ENCODE measurements at regions not wholly inside any gene's neighbourhood (a gene's known extent, or its start where the extent isn't known, plus 50 kb on each side); places are given as distances from the start of the nearest gene placed in this dataset.

DNA sequence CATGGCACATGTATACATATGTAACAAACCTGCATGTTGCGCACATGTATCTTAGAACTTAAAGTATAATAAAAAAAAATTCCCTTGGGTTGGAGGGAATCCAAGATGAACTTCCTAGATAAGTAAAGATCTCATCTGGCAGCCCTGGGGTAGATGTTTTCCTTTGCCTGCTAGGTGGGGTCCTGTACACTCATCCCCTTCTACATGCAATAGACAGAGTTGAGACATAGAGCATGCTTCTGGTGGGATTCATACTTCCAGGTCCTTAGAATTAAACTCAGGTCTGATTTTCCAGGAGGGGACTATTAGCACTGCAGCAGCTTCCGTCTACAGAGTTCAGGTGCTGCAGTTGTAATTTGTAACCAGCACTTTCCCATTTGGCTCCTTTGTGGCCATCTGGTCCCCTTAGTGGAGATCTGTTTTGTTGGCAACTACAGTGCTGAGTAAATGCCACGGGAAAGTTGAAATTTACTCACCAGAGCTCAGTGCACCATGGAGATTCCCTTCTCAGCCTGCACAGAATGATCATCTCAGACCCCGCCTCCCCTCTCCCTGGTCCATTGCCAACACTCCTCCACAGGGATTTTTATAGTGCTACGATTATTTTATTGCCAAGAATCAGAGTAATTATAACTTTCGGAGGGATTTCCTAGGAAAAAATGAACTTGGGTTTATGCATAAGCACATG, 220.1 kb upstream of the E2F8 start:
- H3K14ac ChIP-seq (ENCODE audit: insufficient read length): no peak overlapping the region
- H3K9me3 ChIP-seq (ENCODE audit: insufficient read depth in 2 of 2, low read depth in 1 of 2, low read length in 1 of 2): no peaks in the 10 kb centered on the region
- no peak overlapping the region for H2BK12ac ChIP-seq (ENCODE audit: low read depth, low read length)
- ChIA-PET POLR2A (ENCODE audit: partially characterized antibody) (no interaction called here), CTCF (ENCODE audit: partially characterized antibody) (interaction anchor here (1.1 to 2.0 kb wide), 3 partner anchors 11 to 147 kb away, joined by 3 to 5 read pairs (median 4); no protein-coding TSS in a partner anchor)
- H2BK120ac ChIP-seq (replicated peaks; ENCODE audit: low read depth, low read length): no peak overlapping the region
- H3K36me3 ChIP-seq (ENCODE audit: control insufficient read depth in 2 of 4, insufficient read depth in 4 of 4, low read length in 3 of 4): no peaks in the 10 kb centered on the region
- no peaks in the 10 kb centered on the region for H3K23me2 ChIP-seq (ENCODE audit: low read depth, low read length)
- H3K9ac ChIP-seq (replicated peaks in 1 of 4; ENCODE audit: extremely low read depth in 1 of 4, low read depth in 3 of 4, low read length in 3 of 4): no peak overlapping the region
- FAIRE-seq (no peak), DNase-seq (ENCODE audit: low read depth in 1 of 2, low spot score in 2 of 2) (no peak)
- H3K18ac ChIP-seq (ENCODE audit: extremely low read depth, low read length): no peak overlapping the region
- H2BK5ac ChIP-seq (ENCODE audit: low read depth, low read length): no peak overlapping the region
- WGBS, 2 experiments (ENCODE audit: extremely low coverage in 1 of 2, insufficient coverage in 1 of 2, insufficient read length in 1 of 2, insufficient replicate concordance in 2 of 2, low coverage in 1 of 2, low lambda C conversion rate in 2 of 2, missing lambda C conversion rate in 1 of 2): 81% methylated on average over 5 of the region's 6 CpGs; no CpG with 5 or more reads in 1 of the 2 experiments
- no peaks in the 10 kb centered on the region for H3K27me3 ChIP-seq (replicated peaks in 1 of 4; ENCODE audit: control insufficient read depth in 3 of 4, extremely low read depth in 1 of 4, insufficient read depth in 3 of 4, low read length in 3 of 4)
- H2AK5ac ChIP-seq (ENCODE audit: low read depth, low read length): no peak overlapping the region
- H4K20me1 ChIP-seq (replicated peaks in 1 of 2; ENCODE audit: control insufficient read depth in 1 of 2, insufficient read depth in 2 of 2, low read length in 2 of 2): no peaks in the 10 kb centered on the region
- peaks cover 2 to 6% (median 4%) of the 10 kb centered on the region in 4 experiments for H3K4me1 ChIP-seq (replicated peaks in 1 of 4; ENCODE audit: control insufficient read depth in 3 of 4, insufficient read depth in 4 of 4, low read length in 3 of 4)
- TF ChIP-seq, protein P1, sequence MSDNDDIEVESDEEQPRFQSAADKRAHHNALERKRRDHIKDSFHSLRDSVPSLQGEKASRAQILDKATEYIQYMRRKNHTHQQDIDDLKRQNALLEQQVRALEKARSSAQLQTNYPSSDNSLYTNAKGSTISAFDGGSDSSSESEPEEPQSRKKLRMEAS (IDR thresholded peaks at IDR 0.05): no peak
- TF ChIP-seq JUN (IDR thresholded peaks at IDR 0.05; ENCODE audit: low read depth, low read length): no peak
- TF ChIP-seq, protein P2, sequence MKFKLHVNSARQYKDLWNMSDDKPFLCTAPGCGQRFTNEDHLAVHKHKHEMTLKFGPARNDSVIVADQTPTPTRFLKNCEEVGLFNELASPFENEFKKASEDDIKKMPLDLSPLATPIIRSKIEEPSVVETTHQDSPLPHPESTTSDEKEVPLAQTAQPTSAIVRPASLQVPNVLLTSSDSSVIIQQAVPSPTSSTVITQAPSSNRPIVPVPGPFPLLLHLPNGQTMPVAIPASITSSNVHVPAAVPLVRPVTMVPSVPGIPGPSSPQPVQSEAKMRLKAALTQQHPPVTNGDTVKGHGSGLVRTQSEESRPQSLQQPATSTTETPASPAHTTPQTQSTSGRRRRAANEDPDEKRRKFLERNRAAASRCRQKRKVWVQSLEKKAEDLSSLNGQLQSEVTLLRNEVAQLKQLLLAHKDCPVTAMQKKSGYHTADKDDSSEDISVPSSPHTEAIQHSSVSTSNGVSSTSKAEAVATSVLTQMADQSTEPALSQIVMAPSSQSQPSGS (IDR thresholded peaks at IDR 0.05; ENCODE audit: low read length): no peak
- TF ChIP-seq CBX5 (IDR thresholded peaks at IDR 0.05; ENCODE audit: low read depth, low read length): no peak
- no peak for TF ChIP-seq SUZ12 (IDR thresholded peaks at IDR 0.05; ENCODE audit: low read length)
- TF ChIP-seq ZNF274 (IDR thresholded peaks at IDR 0.05; ENCODE audit: borderline replicate concordance, extremely low read depth, low read length): no peak
- TF ChIP-seq EZH2 (IDR thresholded peaks at IDR 0.05; ENCODE audit: low read depth, low read length, severe bottlenecking): no peak
- TF ChIP-seq POU5F1 (IDR thresholded peaks at IDR 0.05; ENCODE audit: low read depth, low read length): no peak
- no peak for TF ChIP-seq SP1 (IDR thresholded peaks at IDR 0.05; ENCODE audit: low read depth, low read length)
- no peaks in the 10 kb centered on the region for H3K79me2 ChIP-seq (ENCODE audit: control insufficient read depth in 1 of 2, insufficient read depth in 2 of 2, low read length in 2 of 2)
- H3K56ac ChIP-seq (replicated peaks; ENCODE audit: insufficient read length, low read depth, low read length): no peak overlapping the region
- H2BK20ac ChIP-seq (ENCODE audit: low read length): no peak overlapping the region
- no peaks in the 10 kb centered on the region for H3K79me1 ChIP-seq (ENCODE audit: low read depth, low read length)
- H2AFZ ChIP-seq (ENCODE audit: low read length): no peak overlapping the region
- no peak overlapping the region for H3K27ac ChIP-seq (ENCODE audit: low read depth, low read length)
- no peak overlapping the region for H4K5ac ChIP-seq (ENCODE audit: insufficient read length, low read depth, low read length)
- no peak overlapping the region for H4K91ac ChIP-seq (replicated peaks; ENCODE audit: insufficient read length, low read length)
- no peak overlapping the region for H3K4me3 ChIP-seq (ENCODE audit: extremely low read depth in 1 of 4, insufficient read depth in 2 of 4, low read depth in 3 of 4, low read length in 4 of 4)
- H3K4me2 ChIP-seq (ENCODE audit: insufficient read depth in 1 of 2, low read depth in 2 of 2, low read length in 2 of 2): no peak overlapping the region
- no peak overlapping the region for H4K8ac ChIP-seq (ENCODE audit: extremely low read depth, insufficient read depth, low read length)
- no peak overlapping the region for H3K4ac ChIP-seq (replicated peaks; ENCODE audit: insufficient read length, low read depth, low read length)
- no peak overlapping the region for H3K23ac ChIP-seq (ENCODE audit: insufficient read length)
- H2BK15ac ChIP-seq (ENCODE audit: low read length): no peak overlapping the region
